HT-29 (cell line): ENCODE measurements at regions not wholly inside any gene's neighbourhood (a gene's known extent, or its start where the extent isn't known, plus 50 kb on each side); places are given as distances from the start of the nearest gene placed in this dataset.
A peak's percentile ranks its signal among the peaks of the same experiment; 100 is the strongest.
"Not testable (repeated sequence)": the region's sequence is repeated elsewhere in the genome, so short reads cannot be mapped to it uniquely, and the experiment has no call there.

Experiments
- DNase-seq: peaks from one replicate; pipeline ENCODE4 v3.0.0-alpha.2; 2015; ENCODE audit warnings: low spot score

DNA sequence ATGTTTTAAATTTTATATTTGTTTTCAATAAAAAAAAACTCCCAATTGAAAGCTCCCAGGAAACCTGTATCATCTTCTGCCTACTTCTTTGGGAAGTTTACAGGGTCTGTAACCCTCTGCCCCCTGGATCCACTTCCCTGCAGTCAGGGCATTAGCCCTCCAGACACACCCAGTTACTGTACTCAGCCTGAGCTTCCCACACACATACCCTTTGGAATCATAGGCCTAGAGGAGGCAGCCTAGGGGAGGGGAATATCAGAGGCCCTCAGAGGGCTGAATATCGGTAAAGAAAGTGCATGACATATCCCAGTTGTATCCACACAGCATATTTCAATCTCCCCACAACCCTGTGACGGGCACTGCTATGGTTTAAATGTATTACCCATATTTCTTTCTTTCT, 56.2 kb upstream of the TFPI start:
- not testable (repeated sequence) for DNase-seq

DNA sequence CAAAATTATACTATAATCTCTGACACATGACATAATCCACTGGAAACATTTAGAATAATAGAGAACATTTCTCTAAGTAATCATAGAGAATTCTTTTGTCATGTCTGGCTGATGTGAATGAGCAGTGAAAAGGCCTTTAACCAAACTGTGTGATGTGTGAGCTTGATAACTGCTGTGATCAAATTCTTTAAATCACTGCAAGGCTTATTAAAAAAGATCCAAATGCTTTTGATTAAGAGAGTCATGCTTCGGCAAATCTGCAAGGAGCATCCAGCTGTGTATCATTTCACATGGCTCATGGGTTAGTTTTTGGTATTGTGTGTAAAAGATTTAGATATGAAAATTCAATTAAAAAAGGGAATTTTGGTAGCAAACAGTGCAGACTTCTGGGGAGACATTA, 58.6 kb upstream of the TFPI start:
- DNase-seq = no peak

DNA sequence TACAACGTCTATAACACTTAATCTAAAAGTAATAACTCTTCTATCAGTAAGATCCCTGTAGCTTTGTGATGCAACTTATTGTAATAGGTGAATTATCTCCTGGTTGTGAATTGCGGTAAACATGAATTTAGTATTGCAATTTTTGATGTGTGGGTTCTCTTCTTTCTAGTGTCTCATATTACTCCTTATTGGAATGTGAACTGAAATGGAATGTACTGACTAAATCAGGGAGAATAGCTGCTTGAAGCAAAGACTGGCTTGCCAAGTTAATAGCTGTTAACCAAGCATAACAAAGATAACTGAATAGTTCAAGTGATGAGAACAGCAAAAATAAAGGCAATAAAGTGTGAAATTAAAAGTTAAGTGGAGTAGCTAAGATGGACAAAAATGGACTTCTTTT, 60.5 kb upstream of the TFPI start:
- no peak for DNase-seq

DNA sequence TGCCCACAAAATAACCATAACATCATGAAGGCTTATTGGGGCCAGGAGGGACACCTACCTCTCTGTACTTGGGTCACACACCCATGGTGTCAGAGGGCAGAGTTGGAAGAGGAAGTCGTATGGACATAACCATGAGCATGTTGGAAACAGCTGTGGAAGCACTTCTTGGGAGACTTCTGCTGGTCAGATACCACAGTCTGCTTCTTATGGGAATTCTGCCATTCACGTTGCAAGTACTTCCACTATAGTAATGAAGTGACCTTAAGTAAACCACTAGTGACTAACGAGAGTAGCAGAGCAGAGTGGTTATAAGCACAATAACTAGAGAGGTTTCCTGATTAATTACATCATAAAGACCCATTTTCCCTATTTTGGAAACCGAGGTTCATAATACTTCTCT, 61.1 kb upstream of the TFPI start:
- DNase-seq = no peak

DNA sequence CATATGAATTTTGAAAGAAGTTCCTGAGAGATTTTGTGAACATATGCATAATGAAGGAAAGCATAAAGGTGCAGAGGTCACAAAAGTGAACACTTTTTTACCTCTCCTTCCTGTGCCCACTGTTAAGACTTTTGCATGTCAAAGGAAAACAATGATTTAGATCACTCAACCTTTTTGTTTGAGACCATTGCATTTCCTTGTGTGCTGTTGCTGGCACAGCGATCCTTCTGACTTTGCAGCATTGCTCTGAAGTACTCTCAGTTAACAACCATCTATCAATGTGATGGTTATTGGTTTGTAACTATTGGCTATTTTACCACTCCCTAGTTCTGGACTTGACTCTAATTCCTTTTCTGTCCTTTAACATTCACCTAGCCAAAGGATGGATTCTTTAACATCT, 61.7 kb upstream of the TFPI start:
- DNase-seq = no peak

DNA sequence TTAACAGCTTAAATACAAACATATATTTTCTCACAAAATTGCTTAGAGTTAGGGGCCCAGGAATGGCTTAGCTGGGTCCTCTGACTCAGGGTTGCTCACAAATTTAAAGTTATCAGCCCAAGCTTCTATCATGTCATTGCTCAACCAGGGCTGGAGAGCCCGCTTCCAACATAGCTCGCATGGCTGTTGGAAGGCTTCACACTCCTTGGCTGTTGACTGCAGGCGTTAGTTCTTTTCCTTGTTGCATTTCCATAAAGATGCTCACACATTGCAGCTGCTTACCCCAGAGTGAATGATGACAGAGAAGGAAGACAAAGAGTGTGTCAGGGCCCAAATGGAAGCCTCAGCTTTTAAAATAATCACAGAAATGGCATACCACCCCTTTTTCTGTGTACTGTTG, 62.9 kb upstream of the TFPI start:
- DNase-seq = no peak

DNA sequence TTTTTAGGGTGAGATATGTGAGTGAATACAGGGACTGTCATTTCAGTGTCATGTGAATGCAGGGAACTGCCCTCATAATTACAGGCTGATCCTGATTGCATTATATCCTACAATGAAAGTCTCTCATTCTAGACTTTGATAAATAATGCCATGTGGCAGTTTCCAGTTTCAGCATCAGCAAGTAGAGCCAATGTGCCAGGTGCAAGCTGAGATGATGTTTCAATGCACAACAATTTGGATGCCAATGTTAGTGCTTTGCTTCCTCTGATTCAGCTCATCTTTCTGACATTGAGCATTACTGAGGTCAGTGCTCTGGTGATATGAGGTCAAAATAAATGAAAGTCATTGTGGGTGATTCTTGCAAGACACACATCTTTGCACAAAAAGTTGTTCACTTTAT, 63.7 kb upstream of the TFPI start:
- no peak for DNase-seq

DNA sequence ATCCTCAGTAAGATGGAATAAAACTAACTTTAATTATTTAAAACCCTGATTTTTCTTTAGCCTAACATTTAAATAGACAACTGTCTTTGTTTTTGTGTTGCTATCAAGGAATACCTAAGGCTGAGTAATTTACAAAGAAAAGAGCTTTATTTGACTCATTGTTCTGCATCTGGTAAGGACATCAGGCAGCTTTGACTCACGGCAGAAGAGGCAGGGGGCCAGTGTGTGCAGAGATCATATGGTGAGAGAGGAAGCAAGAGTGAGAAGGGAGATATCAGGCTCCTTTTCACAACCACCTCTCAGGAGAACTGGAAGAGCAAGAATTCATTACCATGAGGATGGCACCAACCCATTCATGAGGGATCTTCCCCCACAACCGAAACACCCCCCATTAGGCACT, 64.6 kb upstream of the TFPI start:
- no peak for DNase-seq

- DNase-seq = no peak
Measured at GRCh38 chr2:187627153-187627552, 72.9 kb upstream of the TFPI start.

- DNase-seq = not testable (repeated sequence)
Measured at GRCh38 chr2:187636731-187637391, 82.6 kb upstream of the TFPI start.

DNA sequence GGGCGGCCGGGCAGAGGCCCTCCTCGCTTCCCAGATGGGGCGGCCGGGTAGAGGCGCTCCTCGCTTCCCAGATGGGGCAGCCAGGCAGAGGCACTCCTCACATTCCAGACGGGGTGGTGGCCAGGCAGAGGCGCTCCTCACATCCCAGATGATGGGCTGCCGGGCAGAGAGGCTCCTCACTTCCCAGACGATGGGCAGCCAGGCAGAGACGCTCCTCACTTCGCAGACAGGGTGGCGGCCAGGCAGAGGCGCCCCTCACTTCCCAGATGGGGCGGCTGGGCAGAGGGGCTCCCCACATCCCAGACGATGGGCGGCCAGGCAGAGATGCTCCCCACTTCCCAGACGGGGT, 83.1 kb upstream of the TFPI start:
- DNase-seq = not testable (repeated sequence)

GRCh38 chr2:187637771-187638170, 83.5 kb upstream of the TFPI start:
- not testable (repeated sequence) for DNase-seq

DNA sequence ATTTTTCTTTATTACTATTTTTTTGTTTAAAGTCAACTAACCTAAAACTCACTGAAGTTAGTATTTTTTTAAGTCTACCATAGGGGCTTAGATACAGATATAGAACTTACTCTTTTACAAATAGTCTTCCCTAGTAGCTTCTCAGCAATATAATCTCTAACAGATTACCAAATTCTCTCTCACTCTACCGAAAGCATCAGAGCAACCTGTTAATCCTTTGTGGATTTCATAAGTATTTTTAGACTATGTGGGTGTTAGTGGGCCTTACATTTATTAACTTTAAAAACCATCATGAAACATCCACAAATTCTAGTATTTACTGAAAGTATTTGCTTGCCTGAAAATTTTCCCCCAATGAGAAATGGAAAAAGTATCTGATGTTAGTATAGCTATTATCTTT, 84.6 kb upstream of the TFPI start:
- no peak for DNase-seq

- DNase-seq = no peak
Measured at GRCh38 chr2:187640926-187641510, 86.8 kb upstream of the TFPI start.

DNA sequence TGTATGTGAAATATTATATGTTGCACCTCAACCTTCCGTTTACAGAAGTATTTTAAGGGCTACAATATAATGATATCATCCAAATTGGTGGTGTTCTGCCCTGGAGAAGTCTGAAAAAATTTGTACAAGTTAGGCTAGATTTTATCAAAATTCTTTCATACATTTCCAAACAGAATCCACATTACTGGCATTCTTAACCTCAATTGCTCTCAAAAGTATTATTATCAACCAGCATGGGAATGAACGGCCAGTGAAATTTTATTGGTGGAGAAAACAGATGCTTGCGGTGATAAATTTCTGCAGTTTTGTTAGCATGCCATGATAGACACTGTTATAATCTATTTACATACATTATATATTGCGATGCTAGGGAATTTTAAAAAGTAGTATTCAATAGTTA, 88.3 kb upstream of the TFPI start:
- DNase-seq = no peak

DNA sequence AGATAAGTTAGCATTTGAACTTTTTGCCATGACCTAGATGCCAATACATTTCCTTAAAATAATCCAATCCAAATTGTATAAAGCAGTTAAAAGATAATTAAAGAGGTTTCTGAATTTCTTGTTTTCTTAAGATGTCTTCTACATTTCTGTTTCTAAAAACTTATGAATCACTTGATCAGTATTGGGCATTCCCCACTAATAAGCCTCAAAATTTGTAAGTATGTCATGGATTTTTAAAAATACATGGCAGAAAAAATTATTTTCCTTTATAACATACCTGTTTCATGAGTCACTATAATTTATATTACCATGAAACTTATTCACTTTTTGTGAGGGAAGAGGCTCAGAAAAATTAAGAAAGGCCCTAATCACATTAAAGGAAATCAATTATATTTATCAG, 90.3 kb upstream of the TFPI start:
- DNase-seq = no peak

GRCh38 chr2:187644981-187645380, 90.7 kb upstream of the TFPI start:
- no peak for DNase-seq

DNA sequence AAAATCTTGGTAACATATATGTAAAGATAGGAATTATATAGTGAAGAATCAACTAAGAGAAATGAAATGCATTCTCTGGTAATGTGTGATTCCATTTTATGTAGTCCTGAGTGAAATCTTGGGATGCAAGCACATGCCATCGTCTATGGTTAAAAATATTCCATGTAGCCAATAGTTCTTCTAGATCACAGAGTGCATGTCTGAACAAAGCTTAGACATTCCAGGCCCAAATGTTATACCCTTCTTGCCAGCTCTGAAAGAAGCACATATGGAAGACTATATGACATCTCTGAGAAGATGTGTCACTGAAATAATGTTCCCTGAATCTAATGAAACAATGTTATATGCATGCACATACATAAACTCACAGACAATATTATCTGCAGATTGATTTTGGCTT, 92.3 kb upstream of the TFPI start:
- no peak for DNase-seq

DNA sequence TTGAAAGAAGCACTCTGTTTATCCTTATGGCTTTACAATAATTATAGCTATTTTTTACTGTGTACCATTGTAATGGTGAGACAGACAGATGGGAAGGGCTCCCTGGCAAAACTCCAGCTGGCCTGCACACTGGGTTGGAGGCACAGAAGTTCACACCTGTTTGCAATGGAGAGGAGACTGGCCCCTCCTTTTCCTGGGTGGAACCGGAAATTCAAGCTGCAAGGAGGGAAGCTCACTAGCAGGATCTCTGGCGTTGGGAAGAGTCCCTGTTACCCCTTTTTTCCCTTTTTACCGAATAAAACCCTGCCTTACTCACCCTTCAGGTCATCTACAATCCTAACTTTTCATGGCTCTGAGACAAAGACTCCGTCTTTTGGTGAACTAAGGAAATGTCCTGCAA, 100.3 kb upstream of the TFPI start:
- DNase-seq = peak; percentile 26

- no peak for DNase-seq
Measured at GRCh38 chr2:187655001-187655400, 100.8 kb upstream of the TFPI start.

- DNase-seq = no peak
Measured at GRCh38 chr2:187656123-187656522, 101.9 kb upstream of the TFPI start.

DNA sequence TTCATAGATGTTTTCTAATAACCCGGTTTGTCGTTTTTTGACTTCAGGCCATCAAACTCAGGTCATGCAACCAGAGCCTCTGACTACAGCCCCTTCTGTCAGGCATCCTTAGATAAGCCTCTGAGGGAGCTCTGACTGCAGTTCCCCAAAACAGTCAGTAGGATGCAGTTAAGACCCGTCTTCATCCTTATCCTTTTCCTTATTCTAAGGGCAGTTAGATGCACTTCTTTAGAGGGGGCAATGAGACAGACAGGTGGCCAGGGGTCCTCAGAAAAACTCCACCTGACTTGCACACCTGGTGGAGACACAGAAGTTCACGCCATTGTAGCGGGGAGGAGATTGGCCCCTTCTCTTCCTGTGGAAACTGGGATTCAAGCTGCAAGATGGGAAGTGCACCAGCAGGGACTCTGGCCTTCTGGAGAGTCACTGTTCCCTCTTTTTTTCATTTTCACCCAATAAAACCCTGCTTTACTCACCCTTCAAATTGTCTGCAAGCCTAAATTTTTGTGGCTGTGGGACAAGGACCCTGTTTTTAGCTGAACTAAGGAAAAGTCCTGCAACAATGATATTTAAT, 104.8 kb upstream of the TFPI start:
- DNase-seq = peak; percentile 54

DNA sequence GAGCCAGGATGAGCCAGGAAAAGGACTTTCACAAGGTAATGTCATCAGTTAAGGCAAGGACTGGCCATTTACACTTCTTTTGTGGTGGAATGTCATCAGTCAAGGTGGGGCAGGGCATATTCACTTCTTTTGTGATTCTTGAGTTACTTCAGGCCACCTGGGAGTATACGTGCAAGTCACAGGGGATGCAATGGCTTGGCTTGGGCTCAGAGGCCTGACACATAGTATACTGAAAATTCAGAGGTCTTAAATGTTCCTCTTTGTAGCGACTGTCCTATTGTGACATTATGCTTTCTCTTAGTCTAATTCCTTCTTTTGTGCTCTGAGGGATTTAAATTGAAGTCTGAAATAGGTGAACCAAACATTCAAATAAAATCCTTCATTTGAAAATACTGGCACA, 121.8 kb upstream of the TFPI start:
- DNase-seq = not testable (repeated sequence)

GRCh38 chr2:187679454-187679853, 125.2 kb upstream of the TFPI start:
- no peak for DNase-seq
